Adrenal gland (tissue), 5 donors: ENCODE measurements at regions not wholly inside any gene's neighbourhood (a gene's known extent, or its start where the extent isn't known, plus 50 kb on each side); places are given as distances from the start of the nearest gene placed in this dataset.

Experiments
- CTCF ChIP-seq, 6 experiments: fragments of 450-650 bp in 4 of 6; fragments of 200-600 bp in 2 of 6; sonication (generic) in 1 of 6; IDR thresholded peaks; 1 replicate in 5 of 6; 2 replicates in 1 of 6; pipeline versions ENCODE4 v1.5.1 to v1.8.0; 2016 to 2021; ENCODE audit warnings: antibody characterized with exemption in 6 of 6, mild to moderate bottlenecking in 2 of 6, moderate library complexity in 1 of 6
- POLR2A ChIP-seq, 2 donors: fragments of 450-650 bp; IDR thresholded peaks; one replicate each; pipeline ENCODE4 v1.6.1; 2017; ENCODE audit warnings: antibody characterized with exemption in 2 of 2, mild to moderate bottlenecking in 2 of 2, moderate library complexity in 1 of 2
- donor health status: DM: no; HTN: no; CAD: no.

GRCh38 chr4:72909461-72909860 is 160.1 kb downstream of the COX18 start:
- TF ChIP-seq CTCF (IDR thresholded peaks at IDR 0.05) (peak in 1 of 6 experiments; percentile 14), POLR2A (IDR thresholded peaks at IDR 0.05) (no peak)
